ENCODE measurements at regions not wholly inside any gene's neighbourhood (a gene's known extent, or its start where the extent isn't known, plus 50 kb on each side); places are given as distances from the start of the nearest gene placed in this dataset.

DNA sequence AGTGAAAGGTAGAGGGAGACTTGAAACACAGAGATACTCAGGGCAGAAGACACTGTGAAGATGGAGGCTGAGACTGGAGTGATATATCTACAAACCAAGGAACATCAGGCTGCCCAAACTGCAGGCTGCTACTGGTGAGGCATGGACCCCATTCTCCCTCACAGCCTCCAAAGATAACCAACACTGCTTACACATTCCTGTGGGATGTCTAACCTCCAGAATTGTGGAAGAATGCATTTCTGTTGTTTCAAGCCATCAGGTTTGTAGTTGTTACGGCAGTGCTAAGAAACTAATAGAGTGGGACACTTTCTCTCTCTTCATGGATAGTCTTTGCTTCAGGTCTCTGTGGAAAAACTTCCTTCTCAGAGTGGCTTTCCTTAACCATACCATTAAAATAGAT is 182.6 kb upstream of the TMEM106B start:
- TF ChIP-seq CTCF (IDR thresholded peaks at IDR 0.05; ENCODE audit: low read length): no peak
- no peak for TF ChIP-seq EZH2 (optimal IDR thresholded peaks at IDR 0.05; ENCODE audit: low read depth, low read length)

Measured in MM.1S (cell line).